Myocyte (in vitro differentiated cells): ENCODE measurements at regions not wholly inside any gene's neighbourhood (a gene's known extent, or its start where the extent isn't known, plus 50 kb on each side); places are given as distances from the start of the nearest gene placed in this dataset.
A peak's percentile ranks its signal among the peaks of the same experiment; 100 is the strongest.

Experiments used
- DNase-seq: peaks from one replicate; pipeline ENCODE4 v3.0.0-alpha.2; 2012; ENCODE audit warnings: low read depth

DNA sequence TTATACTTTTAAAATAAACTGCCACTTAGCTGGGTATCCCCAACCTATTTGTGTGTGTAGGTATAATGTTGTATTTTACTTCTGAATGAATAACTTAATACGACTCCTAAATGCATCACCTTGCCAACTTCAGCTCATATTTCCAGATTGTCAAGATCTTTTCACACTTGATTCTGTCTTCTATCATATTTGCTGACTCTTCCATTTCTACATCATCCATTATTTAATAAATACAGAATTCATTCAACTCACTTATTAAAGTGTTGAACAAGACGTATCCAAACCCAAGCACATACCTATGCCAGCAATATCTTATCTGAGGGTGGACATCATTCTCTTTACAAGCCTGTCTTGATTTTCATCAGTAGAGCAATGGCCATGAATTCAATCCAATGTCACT lies 91.2 kb upstream of the FAM47C start:
- DNase-seq = no peak

- no peak for DNase-seq
Measured at GRCh38 chrX:36927712-36928111, 80.5 kb upstream of the FAM47C start.

DNA sequence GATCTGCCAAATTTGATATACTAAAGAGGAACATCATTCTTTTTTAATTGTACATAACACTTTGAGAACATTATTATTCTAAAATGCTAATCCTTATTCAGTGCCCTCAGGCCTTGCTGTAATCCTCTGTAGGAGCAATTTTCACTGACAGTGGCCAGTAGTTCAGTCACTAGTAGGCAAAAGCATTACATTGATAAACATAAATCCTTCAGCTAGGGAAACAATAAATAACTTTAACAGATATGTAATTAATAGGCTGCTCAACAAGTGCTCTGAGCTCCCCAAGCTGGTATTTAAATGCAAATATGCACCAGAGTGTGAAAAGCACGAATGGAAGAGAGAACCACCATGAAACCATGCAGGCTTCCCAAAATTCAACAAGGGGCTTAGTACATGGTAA lies 77.7 kb upstream of the FAM47C start:
- no peak for DNase-seq

- no peak for DNase-seq
Measured at GRCh38 chrX:36947214-36947613, 61.0 kb upstream of the FAM47C start.

DNA sequence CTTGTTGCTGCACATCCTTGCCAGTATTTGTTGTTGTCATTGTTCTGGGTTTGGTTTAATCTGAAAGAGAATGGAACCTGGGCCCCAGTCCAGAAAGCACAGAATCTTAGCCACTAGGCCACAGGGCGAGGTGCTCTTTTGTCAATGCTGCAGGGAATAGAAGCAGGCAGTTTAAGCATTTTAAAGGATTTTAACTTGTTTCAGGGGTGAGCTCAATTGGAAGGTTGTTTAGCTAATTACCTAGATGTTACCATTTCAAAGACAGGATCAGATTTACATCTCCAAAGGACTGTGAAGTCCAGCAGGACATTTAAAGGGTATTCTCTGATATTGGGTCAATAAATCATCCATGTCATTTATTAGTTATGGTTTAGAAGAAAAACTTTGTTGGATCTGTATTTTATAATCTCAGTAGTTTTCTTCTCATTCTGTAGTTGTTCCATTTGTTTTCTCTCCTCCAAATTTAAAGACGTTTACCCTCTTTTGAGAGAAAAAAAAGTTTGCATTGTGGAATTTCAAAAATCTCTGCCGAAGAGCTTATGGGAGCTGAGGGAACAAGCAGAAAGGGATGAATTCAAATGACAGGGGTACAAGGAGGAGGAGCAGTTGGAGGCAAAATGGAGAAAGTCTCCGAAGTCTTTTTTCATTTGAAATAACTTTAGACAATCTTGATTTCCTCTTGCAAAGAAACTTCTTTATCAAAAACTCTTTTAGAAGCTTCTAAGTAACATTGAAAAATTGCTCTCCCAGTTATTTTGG lies 57.5 kb upstream of the FAM47C start:
- DNase-seq = no peak

DNA sequence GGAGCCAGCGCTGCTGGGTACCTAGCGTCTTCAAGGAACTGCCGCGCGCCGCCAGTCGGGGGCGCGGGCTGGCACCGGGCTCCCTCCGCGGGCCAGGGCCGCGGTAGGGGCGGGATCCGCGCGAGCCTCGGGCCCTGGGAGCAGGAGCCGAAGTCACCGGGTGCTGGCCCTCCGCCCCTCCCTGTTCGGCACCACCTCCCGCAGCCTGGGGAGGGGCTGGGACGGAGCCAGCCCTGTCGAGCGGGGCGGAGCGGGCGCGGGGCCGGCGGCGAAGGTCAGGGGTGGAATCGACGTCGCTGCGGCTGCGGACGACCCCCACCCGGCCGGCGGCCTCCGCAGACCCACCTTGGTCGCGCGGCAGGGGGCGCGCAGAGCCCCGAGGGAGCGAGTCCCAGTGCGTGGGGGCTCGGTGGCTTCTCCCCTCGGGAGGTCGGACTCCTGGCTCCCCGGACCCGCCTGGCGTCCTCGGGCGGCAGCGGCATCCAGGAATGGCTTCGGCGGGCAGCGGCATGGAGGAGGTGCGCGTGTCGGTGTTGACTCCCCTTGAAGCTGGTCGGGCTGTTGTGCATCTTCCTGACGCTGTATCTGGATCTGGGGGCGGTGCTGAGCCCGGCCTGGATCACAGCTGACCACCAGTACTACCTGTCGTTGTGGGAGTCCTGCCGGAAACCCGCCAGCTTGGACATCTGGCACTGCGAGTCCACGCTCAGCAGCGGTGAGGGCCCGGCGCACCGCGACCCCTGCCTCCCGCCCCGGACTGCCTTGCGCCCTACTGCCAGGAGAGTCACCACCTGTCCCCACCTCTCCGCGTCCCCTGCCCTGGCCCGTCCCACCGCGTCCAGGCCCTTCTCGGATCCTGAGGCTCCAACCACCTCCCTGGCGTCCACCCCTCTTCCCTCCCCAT lies 50.5 kb upstream of the FAM47C start:
- peak; percentile 33 for DNase-seq
